GM18858 (cell line): ENCODE measurements at regions not wholly inside any gene's neighbourhood (a gene's known extent, or its start where the extent isn't known, plus 50 kb on each side); places are given as distances from the start of the nearest gene placed in this dataset.

Experiments used
- ATAC-seq: cut with Tn5 transposase; IDR thresholded peaks from one replicate; pipeline ENCODE4 v1.9.1; 2021; ENCODE audit not compliant: unreplicated experiment

- no peak for ATAC-seq
These were observed 489.7 kb upstream of the CNKSR2 start for GRCh38 chrX:20884565-20884964.

- no peak for ATAC-seq
These were observed 510.6 kb upstream of the CNKSR2 start for GRCh38 chrX:20863649-20864048.

- no peak for ATAC-seq
These were observed 513.1 kb upstream of the CNKSR2 start for GRCh38 chrX:20861113-20861512.

GRCh38 chrX:20857746-20858145 lies 516.5 kb upstream of the CNKSR2 start:
- no peak for ATAC-seq

GRCh38 chrX:20838477-20838876 lies 535.7 kb upstream of the CNKSR2 start:
- ATAC-seq, result no peak

- ATAC-seq, result no peak
These were observed 544.3 kb upstream of the CNKSR2 start for GRCh38 chrX:20829665-20830491.

- no peak for ATAC-seq
These were observed 548.2 kb upstream of the CNKSR2 start for GRCh38 chrX:20825984-20826383.

GRCh38 chrX:20803971-20804370 lies 537.3 kb upstream of the RPS6KA3 start:
- no peak for ATAC-seq

- ATAC-seq, result no peak
These were observed 535.3 kb upstream of the RPS6KA3 start for GRCh38 chrX:20802036-20802435.

- no peak for ATAC-seq
These were observed 529.7 kb upstream of the RPS6KA3 start for GRCh38 chrX:20796450-20796849.

GRCh38 chrX:20789103-20789502 lies 522.4 kb upstream of the RPS6KA3 start:
- no peak for ATAC-seq

GRCh38 chrX:20767346-20767745 lies 500.6 kb upstream of the RPS6KA3 start:
- no peak for ATAC-seq

GRCh38 chrX:20756585-20756984 lies 489.9 kb upstream of the RPS6KA3 start:
- no peak for ATAC-seq

- ATAC-seq, result no peak
These were observed 486.4 kb upstream of the RPS6KA3 start for GRCh38 chrX:20753076-20753475.

GRCh38 chrX:20746690-20747089 lies 480.0 kb upstream of the RPS6KA3 start:
- no peak for ATAC-seq

GRCh38 chrX:20743046-20743445 lies 476.3 kb upstream of the RPS6KA3 start:
- ATAC-seq, result no peak

- no peak for ATAC-seq
These were observed 475.4 kb upstream of the RPS6KA3 start for GRCh38 chrX:20742106-20742505.

- ATAC-seq, result no peak
These were observed 473.7 kb upstream of the RPS6KA3 start for GRCh38 chrX:20740443-20740842.

- no peak for ATAC-seq
These were observed 472.5 kb upstream of the RPS6KA3 start for GRCh38 chrX:20739038-20739745.

GRCh38 chrX:20729416-20729815 lies 462.7 kb upstream of the RPS6KA3 start:
- ATAC-seq, result no peak

- ATAC-seq, result no peak
These were observed 460.7 kb upstream of the RPS6KA3 start for GRCh38 chrX:20727447-20727846.

GRCh38 chrX:20720954-20721626 lies 454.4 kb upstream of the RPS6KA3 start:
- no peak for ATAC-seq
